ENCODE measurements at regions not wholly inside any gene's neighbourhood (a gene's known extent, or its start where the extent isn't known, plus 50 kb on each side); places are given as distances from the start of the nearest gene placed in this dataset.

DNA sequence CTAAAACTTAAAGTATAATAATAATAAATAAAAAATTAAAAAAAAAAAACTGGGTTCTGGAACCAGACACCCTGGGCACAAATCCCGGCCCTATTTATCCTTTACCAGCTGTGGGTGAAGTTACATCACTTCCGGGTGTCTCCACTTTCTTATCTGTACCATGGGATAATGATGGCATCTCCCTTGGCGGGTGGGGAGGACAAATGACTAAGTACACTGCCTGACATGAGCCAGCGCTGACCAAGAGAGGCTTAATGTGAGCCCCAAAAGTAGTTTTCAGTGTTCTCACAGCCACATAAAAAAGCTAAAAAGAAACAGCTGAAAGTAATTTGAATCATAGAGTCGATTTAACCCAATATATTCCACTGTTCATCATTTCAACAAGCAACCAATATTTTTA is 424.9 kb downstream of the SOX9 start:
- no peak for TF ChIP-seq EZH2phosphoT487 (IDR thresholded peaks at IDR 0.05; ENCODE audit: low read depth, severe bottlenecking, unreplicated experiment)
- TF ChIP-seq, protein P1, sequence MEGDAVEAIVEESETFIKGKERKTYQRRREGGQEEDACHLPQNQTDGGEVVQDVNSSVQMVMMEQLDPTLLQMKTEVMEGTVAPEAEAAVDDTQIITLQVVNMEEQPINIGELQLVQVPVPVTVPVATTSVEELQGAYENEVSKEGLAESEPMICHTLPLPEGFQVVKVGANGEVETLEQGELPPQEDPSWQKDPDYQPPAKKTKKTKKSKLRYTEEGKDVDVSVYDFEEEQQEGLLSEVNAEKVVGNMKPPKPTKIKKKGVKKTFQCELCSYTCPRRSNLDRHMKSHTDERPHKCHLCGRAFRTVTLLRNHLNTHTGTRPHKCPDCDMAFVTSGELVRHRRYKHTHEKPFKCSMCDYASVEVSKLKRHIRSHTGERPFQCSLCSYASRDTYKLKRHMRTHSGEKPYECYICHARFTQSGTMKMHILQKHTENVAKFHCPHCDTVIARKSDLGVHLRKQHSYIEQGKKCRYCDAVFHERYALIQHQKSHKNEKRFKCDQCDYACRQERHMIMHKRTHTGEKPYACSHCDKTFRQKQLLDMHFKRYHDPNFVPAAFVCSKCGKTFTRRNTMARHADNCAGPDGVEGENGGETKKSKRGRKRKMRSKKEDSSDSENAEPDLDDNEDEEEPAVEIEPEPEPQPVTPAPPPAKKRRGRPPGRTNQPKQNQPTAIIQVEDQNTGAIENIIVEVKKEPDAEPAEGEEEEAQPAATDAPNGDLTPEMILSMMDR (IDR thresholded peaks at IDR 0.05; ENCODE audit: poor library complexity): no peak
- H3K4me2 ChIP-seq: no peak overlapping the region
- H3K9me2 ChIP-seq (replicated peaks; ENCODE audit: insufficient read depth): no peaks in the 10 kb centered on the region
- H3K27ac ChIP-seq: no peak overlapping the region
- H3K79me2 ChIP-seq: peaks cover 52% of the 10 kb centered on the region
- no peaks in the 10 kb centered on the region for H3K27me3 ChIP-seq
- no peaks in the 10 kb centered on the region for H3K36me3 ChIP-seq (replicated peaks; ENCODE audit: insufficient read depth, low read depth)
- WGBS (ENCODE audit: low lambda C conversion rate, missing lambda C conversion rate): 69% methylated on average over 5 of the region's 5 CpGs
- no peak overlapping the region for H3K4me3 ChIP-seq
- no peak for DNase-seq (ENCODE audit: low spot score)
- H3K9me3 ChIP-seq (ENCODE audit: low read depth): no peaks in the 10 kb centered on the region
- H4K20me1 ChIP-seq (ENCODE audit: insufficient read depth, poor library complexity, severe bottlenecking): no peaks in the 10 kb centered on the region
- no peak overlapping the region for H2AFZ ChIP-seq
- no peaks in the 10 kb centered on the region for H3K4me1 ChIP-seq (ENCODE audit: insufficient read depth)

DNA sequence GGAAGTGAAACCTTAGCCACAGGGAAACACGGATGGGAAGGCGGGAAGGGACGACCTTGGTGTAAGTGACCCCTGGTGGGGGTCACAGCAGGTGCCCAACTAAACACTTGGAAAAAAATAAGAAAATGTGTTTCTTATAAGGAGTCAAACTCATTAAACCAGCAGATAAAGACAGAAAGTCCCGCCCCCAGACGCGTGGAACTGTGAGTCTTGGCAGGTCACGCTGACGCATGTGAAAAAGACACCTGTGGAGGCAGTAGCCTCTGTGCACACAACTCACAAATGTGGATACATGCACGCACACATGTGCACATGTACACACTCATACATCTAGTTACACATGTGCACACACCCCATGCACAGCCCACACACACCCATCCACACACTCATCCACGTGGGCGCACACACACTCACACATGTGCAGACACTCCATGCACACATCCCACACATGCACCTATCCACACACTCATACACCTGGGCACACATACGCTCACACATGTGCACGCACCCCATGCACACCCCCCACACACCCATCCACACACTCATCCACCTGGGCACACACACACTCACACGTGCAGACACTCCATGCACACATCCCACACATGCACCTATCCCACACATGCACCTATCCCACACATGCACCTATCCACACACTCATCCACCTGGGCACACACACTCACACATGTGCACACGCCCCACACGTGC is 432.4 kb downstream of the SOX9 start:
- peaks cover 8% of the 10 kb centered on the region for H4K20me1 ChIP-seq (ENCODE audit: insufficient read depth, poor library complexity, severe bottlenecking)

DNA sequence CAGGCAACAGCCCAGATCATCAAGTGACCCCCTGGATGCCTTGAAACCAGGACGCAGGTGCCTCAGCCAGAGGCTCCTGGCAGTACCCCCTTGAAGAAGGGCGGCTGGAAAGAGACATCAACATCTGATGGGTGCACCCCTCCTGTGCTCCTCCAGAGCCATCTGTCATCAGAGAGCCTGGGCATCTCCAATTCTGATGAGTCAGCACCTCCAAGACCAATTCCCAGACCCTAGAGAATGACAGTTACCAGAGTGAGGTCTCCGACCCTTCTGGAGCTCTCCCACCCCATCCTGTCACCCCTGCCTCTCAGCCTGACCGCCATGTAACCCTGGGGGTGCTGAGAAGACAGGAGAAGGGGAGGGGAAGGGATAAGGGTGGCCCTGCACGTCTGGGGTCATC is 433.7 kb downstream of the SOX9 start:
- Histone ChIP-seq H3K4me2 (no peak overlapping the region), H3K27ac (no peak overlapping the region), H3K4me3 (no peak overlapping the region), H3K9me2 (replicated peaks; ENCODE audit: insufficient read depth) (no peaks in the 10 kb centered on the region), H2AFZ (no peak overlapping the region), H3K79me2 (peaks cover 74% of the 10 kb centered on the region), H3K9me3 (ENCODE audit: low read depth) (no peaks in the 10 kb centered on the region), H4K20me1 (ENCODE audit: insufficient read depth, poor library complexity, severe bottlenecking) (peaks cover 8% of the 10 kb centered on the region), H3K4me1 (ENCODE audit: insufficient read depth) (no peaks in the 10 kb centered on the region), H3K36me3 (replicated peaks; ENCODE audit: insufficient read depth, low read depth) (no peaks in the 10 kb centered on the region), H3K27me3 (no peaks in the 10 kb centered on the region)
- DNase-seq (ENCODE audit: low spot score): no peak
- 83% methylated on average over 5 of the region's 5 CpGs for WGBS (ENCODE audit: low lambda C conversion rate, missing lambda C conversion rate)
- TF ChIP-seq EZH2 (IDR thresholded peaks at IDR 0.05; ENCODE audit: borderline replicate concordance) (no peak), EZH2phosphoT487 (IDR thresholded peaks at IDR 0.05; ENCODE audit: low read depth, severe bottlenecking, unreplicated experiment) (no peak)
- TF ChIP-seq, protein P1 (IDR thresholded peaks at IDR 0.05; ENCODE audit: poor library complexity): no peak

More for the DNA sequence above, 432.4 kb downstream of the SOX9 start:
- H3K4me2 ChIP-seq: no peak overlapping the region
- DNase-seq (ENCODE audit: low spot score): no peak
- no peaks in the 10 kb centered on the region for H3K36me3 ChIP-seq (replicated peaks; ENCODE audit: insufficient read depth, low read depth)
- H3K9me2 ChIP-seq (replicated peaks; ENCODE audit: insufficient read depth): no peaks in the 10 kb centered on the region
- H3K79me2 ChIP-seq: peaks cover 73% of the 10 kb centered on the region
- no peaks in the 10 kb centered on the region for H3K27me3 ChIP-seq
- H2AFZ ChIP-seq: no peak overlapping the region
- no peak overlapping the region for H3K4me3 ChIP-seq
- no peak overlapping the region for H3K27ac ChIP-seq
- TF ChIP-seq, protein P1 (IDR thresholded peaks at IDR 0.05; ENCODE audit: poor library complexity): no peak
- no peaks in the 10 kb centered on the region for H3K9me3 ChIP-seq (ENCODE audit: low read depth)
- H3K4me1 ChIP-seq (ENCODE audit: insufficient read depth): no peaks in the 10 kb centered on the region
- 98% methylated on average over 16 of the region's 16 CpGs for WGBS (ENCODE audit: low lambda C conversion rate, missing lambda C conversion rate)

DNA sequence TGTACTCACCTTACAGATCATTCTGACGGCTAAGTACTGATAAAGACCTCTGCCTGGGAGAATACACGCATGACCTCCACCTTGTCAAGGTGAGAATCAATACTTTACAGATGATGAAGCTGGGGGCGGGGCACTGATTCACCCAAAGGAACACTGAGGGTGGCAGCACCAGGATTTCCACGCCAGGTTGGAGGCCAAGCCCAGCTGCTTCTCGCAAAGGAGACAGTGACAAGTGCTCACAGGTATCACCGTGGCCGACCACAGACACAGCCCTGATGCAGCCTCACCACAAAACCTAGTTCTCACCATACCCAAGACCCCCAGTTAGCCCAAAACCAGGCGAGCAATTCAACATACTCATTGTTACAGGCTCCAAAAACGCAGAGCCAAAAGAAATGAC is 434.2 kb downstream of the SOX9 start:
- H3K27me3 ChIP-seq: no peaks in the 10 kb centered on the region
- no peak overlapping the region for H3K27ac ChIP-seq
- no peak overlapping the region for H3K4me3 ChIP-seq
- no peak for DNase-seq (ENCODE audit: low spot score)
- TF ChIP-seq EZH2phosphoT487 (IDR thresholded peaks at IDR 0.05; ENCODE audit: low read depth, severe bottlenecking, unreplicated experiment) (no peak), EZH2 (IDR thresholded peaks at IDR 0.05; ENCODE audit: borderline replicate concordance) (no peak)
- TF ChIP-seq, protein P1 (IDR thresholded peaks at IDR 0.05; ENCODE audit: poor library complexity): no peak
- H3K4me2 ChIP-seq: no peak overlapping the region
- 79% methylated on average over 9 of the region's 9 CpGs for WGBS (ENCODE audit: low lambda C conversion rate, missing lambda C conversion rate)
- no peaks in the 10 kb centered on the region for H3K9me2 ChIP-seq (replicated peaks; ENCODE audit: insufficient read depth)
- H3K79me2 ChIP-seq: peaks cover 74% of the 10 kb centered on the region
- no peaks in the 10 kb centered on the region for H3K36me3 ChIP-seq (replicated peaks; ENCODE audit: insufficient read depth, low read depth)
- H4K20me1 ChIP-seq (ENCODE audit: insufficient read depth, poor library complexity, severe bottlenecking): peaks cover 9% of the 10 kb centered on the region
- H2AFZ ChIP-seq: no peak overlapping the region
- no peaks in the 10 kb centered on the region for H3K4me1 ChIP-seq (ENCODE audit: insufficient read depth)
- no peaks in the 10 kb centered on the region for H3K9me3 ChIP-seq (ENCODE audit: low read depth)
